Caki2 (cell line): ENCODE measurements at regions not wholly inside any gene's neighbourhood (a gene's known extent, or its start where the extent isn't known, plus 50 kb on each side); places are given as distances from the start of the nearest gene placed in this dataset.
"Not testable (repeated sequence)": the region's sequence is repeated elsewhere in the genome, so short reads cannot be mapped to it uniquely, and the experiment has no call there.

ENCODE experiments used
- DNase-seq: peaks from one replicate; pipeline ENCODE4 v3.0.0-alpha.2; 2015; ENCODE audit warnings: low read depth
- in situ Hi-C: cut with HindIII; loops from 2 replicates; pipeline ENCODE4 v1.10.0; 2016; ENCODE audit warnings: low sequenced_read_pairs, low pct_unique_long_range_greater_than_20kb, mixed read lengths

- DNase-seq = no peak
- in situ Hi-C loops = no loop called here
Observed at GRCh38 chr5:7105358-7105757, 290.6 kb upstream of the ADCY2 start.

- in situ Hi-C loops = no loop called here
- no peak for DNase-seq
Observed at GRCh38 chr5:7117961-7118360, 278.0 kb upstream of the ADCY2 start.

GRCh38 chr5:7131680-7132079, 264.3 kb upstream of the ADCY2 start:
- in situ Hi-C loops = no loop called here
- DNase-seq = no peak

GRCh38 chr5:7146886-7147285, 249.1 kb upstream of the ADCY2 start:
- in situ Hi-C loops = no loop called here
- DNase-seq = no peak

- in situ Hi-C loops = no loop called here
- no peak for DNase-seq
Observed at GRCh38 chr5:7157083-7157482, 238.9 kb upstream of the ADCY2 start.

- DNase-seq = no peak
- in situ Hi-C loops = no loop called here
Observed at GRCh38 chr5:7169240-7169878, 226.6 kb upstream of the ADCY2 start.

- not testable (repeated sequence) for DNase-seq
Observed at GRCh38 chr5:7170785-7171184, 225.2 kb upstream of the ADCY2 start.

GRCh38 chr5:7179364-7179763, 216.6 kb upstream of the ADCY2 start:
- in situ Hi-C loops = no loop called here
- no peak for DNase-seq

More at GRCh38 chr5:7170785-7171184, 225.2 kb upstream of the ADCY2 start:
- in situ Hi-C loops = not testable (repeated sequence)

GRCh38 chr5:7181841-7182240, 214.1 kb upstream of the ADCY2 start:
- in situ Hi-C loops = no loop called here
- no peak for DNase-seq

- no peak for DNase-seq
- in situ Hi-C loops = no loop called here
Observed at GRCh38 chr5:7185742-7186141, 210.2 kb upstream of the ADCY2 start.

- no peak for DNase-seq
- in situ Hi-C loops = no loop called here
Observed at GRCh38 chr5:7186818-7187217, 209.1 kb upstream of the ADCY2 start.

- DNase-seq = no peak
- in situ Hi-C loops = no loop called here
Observed at GRCh38 chr5:7190712-7191250, 205.2 kb upstream of the ADCY2 start.

- in situ Hi-C loops = no loop called here
- no peak for DNase-seq
Observed at GRCh38 chr5:7192016-7192415, 203.9 kb upstream of the ADCY2 start.

- no peak for DNase-seq
- in situ Hi-C loops = no loop called here
Observed at GRCh38 chr5:7202846-7203245, 193.1 kb upstream of the ADCY2 start.

GRCh38 chr5:7207979-7208378, 188.0 kb upstream of the ADCY2 start:
- in situ Hi-C loops = no loop called here
- DNase-seq = no peak

GRCh38 chr5:7208938-7209337, 187.0 kb upstream of the ADCY2 start:
- no peak for DNase-seq
- in situ Hi-C loops = no loop called here

- DNase-seq = no peak
- in situ Hi-C loops = no loop called here
Observed at GRCh38 chr5:7209658-7210057, 186.3 kb upstream of the ADCY2 start.

- no peak for DNase-seq
- in situ Hi-C loops = no loop called here
Observed at GRCh38 chr5:7210549-7210948, 185.4 kb upstream of the ADCY2 start.

- DNase-seq = no peak
- in situ Hi-C loops = no loop called here
Observed at GRCh38 chr5:7213525-7213924, 182.4 kb upstream of the ADCY2 start.

GRCh38 chr5:7214906-7215416, 181.0 kb upstream of the ADCY2 start:
- in situ Hi-C loops = no loop called here
- DNase-seq = no peak
